Panc1 (cell line): ENCODE measurements at regions not wholly inside any gene's neighbourhood (a gene's known extent, or its start where the extent isn't known, plus 50 kb on each side); places are given as distances from the start of the nearest gene placed in this dataset.

Source experiments
- ATAC-seq: fragments of 200-7000 bp; cut with Tn5 transposase; 2 replicates; pipeline ENCODE4 v1.9.1; 2020; ENCODE audit warnings: mild to moderate bottlenecking, moderate library complexity
- BruUV-seq: library from RNA; stranded (reverse); fragments of 400-500 nt; replicated peaks from 2 replicates; lab custom pipeline; 2021; lab: Mats Ljungman, UMichigan
- CTCF ChIA-PET: fragments of 300-600 bp; sonication (Branson Sonifier 250); formaldehyde crosslinking; loops from one replicate; lab custom pipeline; 2022; ENCODE audit warnings: antibody characterized with exemption; lab: Charles Lee
- POLR2A ChIA-PET: fragments of 300-600 bp; sonication (Branson Sonifier 250); formaldehyde crosslinking; loops from one replicate; lab custom pipeline; 2022; ENCODE audit warnings: antibody characterized with exemption; lab: Charles Lee
- DNase-seq: peaks from one replicate; pipeline ENCODE4 v3.0.0-alpha.2; 2010; ENCODE audit warnings: low read depth, low spot score
- H3K27ac ChIP-seq: 2 replicates; pipeline ENCODE4 v1.5.1; 2011; ENCODE audit warnings: mild to moderate bottlenecking, low read length, inconsistent platforms
- H3K27me3 ChIP-seq: fragments of 200-500 bp; sonication (Bioruptor generic); 2 replicates; pipeline ENCODE4 v1.6.0; 2014; ENCODE audit warnings: low read length, inconsistent platforms; ENCODE audit not compliant: control insufficient read depth, insufficient read depth
- H3K36me3 ChIP-seq: fragments of 200-500 bp; sonication (Bioruptor generic); 2 replicates; pipeline ENCODE4 v1.5.1; 2014; ENCODE audit warnings: inconsistent platforms, mild to moderate bottlenecking, low read length, moderate library complexity; ENCODE audit not compliant: control insufficient read depth, insufficient read depth
- H3K4me1 ChIP-seq: 2 replicates; pipeline ENCODE4 v1.5.1; 2011; ENCODE audit warnings: inconsistent platforms, mild to moderate bottlenecking, low read length, moderate library complexity; ENCODE audit not compliant: control insufficient read depth, insufficient read depth
- H3K4me3 ChIP-seq, 2 experiments: 2 replicates each; pipeline ENCODE4 v1.5.1; 2011 to 2012; ENCODE audit warnings: low read depth in 2 of 2, low read length in 2 of 2, mild to moderate bottlenecking in 2 of 2, inconsistent platforms in 1 of 2, moderate library complexity in 1 of 2
- H3K9me3 ChIP-seq: fragments of 200-500 bp; sonication (Bioruptor generic); 2 replicates; pipeline ENCODE4 v1.5.1; 2014; ENCODE audit warnings: low read depth, mild to moderate bottlenecking, inconsistent platforms, low read length, moderate library complexity; ENCODE audit not compliant: control insufficient read depth, insufficient read depth
- POLR2AphosphoS5 ChIP-seq: IDR thresholded peaks from 2 replicates; pipeline ENCODE4 v1.6.1; 2012; ENCODE audit warnings: mild to moderate bottlenecking, low read depth, low read length, moderate library complexity
- SIN3A ChIP-seq: IDR thresholded peaks from 2 replicates; pipeline ENCODE4 v1.6.1; 2012; ENCODE audit warnings: low read depth, mild to moderate bottlenecking, low read length, moderate library complexity, borderline replicate concordance; ENCODE audit not compliant: insufficient read depth
- TCF7L2 ChIP-seq: IDR thresholded peaks from 2 replicates; pipeline ENCODE4 v1.6.1; 2011; ENCODE audit warnings: mild to moderate bottlenecking, low read depth, low read length, inconsistent platforms
- in situ Hi-C: cut with HindIII; loops from 2 replicates; pipeline ENCODE4 v1.10.0; 2016; ENCODE audit warnings: low sequenced_read_pairs, low pct_unique_long_range_greater_than_20kb
- intact Hi-C: fragments of 100-400 bp; cut with micrococcal nuclease; formaldehyde crosslinking; loops from one replicate; pipeline ENCODE4 v1.10.0; 2022; ENCODE audit not compliant: unreplicated experiment
- TF ChIP-seq, protein P1 (sequence below): fragments of 450-650 bp; IDR thresholded peaks from 2 replicates; pipeline ENCODE4 v1.5.1; 2017; ENCODE audit warnings: mild to moderate bottlenecking
- TF ChIP-seq, protein P2 (sequence below), 2 experiments: IDR thresholded peaks; 2 replicates each; pipeline ENCODE4 v1.6.1; 2011 to 2012; ENCODE audit warnings: low read depth in 2 of 2, control low read depth in 1 of 2, low read length in 1 of 2, mild to moderate bottlenecking in 1 of 2, moderate library complexity in 1 of 2; ENCODE audit not compliant: insufficient read depth in 1 of 2

DNA sequence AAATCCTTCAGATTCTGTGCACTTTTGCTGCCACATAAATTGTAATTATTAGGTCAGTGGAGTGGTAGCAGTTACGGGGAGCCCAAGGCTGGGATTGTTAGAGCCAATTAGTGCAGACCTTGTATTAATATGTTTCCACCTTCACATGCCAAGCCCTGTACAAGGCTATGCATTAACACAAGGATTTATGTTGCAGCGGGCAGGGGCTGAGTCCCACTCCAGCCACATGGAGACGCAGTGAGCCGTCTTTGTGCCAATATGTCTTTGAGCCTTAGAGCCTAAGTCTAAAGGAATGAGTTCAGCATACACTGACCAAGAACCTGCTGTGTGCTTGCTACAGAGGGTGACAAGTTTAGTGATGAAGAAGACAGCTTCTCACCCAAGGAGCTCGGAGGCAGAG, 238.2 kb downstream of the TSN start:
- no peaks in the 10 kb centered on the region for H3K36me3 ChIP-seq
- ATAC-seq, result peak; percentile 63; the same call in 1 of the 2 replicates
- no peak for DNase-seq
- intact Hi-C loops (no loop called here), in situ Hi-C loops (no loop called here)
- no peak for TF ChIP-seq TCF7L2
- TF ChIP-seq, protein P1, sequence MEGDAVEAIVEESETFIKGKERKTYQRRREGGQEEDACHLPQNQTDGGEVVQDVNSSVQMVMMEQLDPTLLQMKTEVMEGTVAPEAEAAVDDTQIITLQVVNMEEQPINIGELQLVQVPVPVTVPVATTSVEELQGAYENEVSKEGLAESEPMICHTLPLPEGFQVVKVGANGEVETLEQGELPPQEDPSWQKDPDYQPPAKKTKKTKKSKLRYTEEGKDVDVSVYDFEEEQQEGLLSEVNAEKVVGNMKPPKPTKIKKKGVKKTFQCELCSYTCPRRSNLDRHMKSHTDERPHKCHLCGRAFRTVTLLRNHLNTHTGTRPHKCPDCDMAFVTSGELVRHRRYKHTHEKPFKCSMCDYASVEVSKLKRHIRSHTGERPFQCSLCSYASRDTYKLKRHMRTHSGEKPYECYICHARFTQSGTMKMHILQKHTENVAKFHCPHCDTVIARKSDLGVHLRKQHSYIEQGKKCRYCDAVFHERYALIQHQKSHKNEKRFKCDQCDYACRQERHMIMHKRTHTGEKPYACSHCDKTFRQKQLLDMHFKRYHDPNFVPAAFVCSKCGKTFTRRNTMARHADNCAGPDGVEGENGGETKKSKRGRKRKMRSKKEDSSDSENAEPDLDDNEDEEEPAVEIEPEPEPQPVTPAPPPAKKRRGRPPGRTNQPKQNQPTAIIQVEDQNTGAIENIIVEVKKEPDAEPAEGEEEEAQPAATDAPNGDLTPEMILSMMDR, result peak; percentile 30
- H3K9me3 ChIP-seq, result no peaks in the 10 kb centered on the region
- ChIA-PET POLR2A (no interaction called here), CTCF (no interaction called here)
- no TSS peak for BruUV-seq
- H3K27me3 ChIP-seq, result no peaks in the 10 kb centered on the region; the same call in 1 of the 2 replicates
- H3K4me1 ChIP-seq, result no peaks in the 10 kb centered on the region
- H3K4me3 ChIP-seq, result no peak overlapping the region
- H3K27ac ChIP-seq, result no peak overlapping the region

DNA sequence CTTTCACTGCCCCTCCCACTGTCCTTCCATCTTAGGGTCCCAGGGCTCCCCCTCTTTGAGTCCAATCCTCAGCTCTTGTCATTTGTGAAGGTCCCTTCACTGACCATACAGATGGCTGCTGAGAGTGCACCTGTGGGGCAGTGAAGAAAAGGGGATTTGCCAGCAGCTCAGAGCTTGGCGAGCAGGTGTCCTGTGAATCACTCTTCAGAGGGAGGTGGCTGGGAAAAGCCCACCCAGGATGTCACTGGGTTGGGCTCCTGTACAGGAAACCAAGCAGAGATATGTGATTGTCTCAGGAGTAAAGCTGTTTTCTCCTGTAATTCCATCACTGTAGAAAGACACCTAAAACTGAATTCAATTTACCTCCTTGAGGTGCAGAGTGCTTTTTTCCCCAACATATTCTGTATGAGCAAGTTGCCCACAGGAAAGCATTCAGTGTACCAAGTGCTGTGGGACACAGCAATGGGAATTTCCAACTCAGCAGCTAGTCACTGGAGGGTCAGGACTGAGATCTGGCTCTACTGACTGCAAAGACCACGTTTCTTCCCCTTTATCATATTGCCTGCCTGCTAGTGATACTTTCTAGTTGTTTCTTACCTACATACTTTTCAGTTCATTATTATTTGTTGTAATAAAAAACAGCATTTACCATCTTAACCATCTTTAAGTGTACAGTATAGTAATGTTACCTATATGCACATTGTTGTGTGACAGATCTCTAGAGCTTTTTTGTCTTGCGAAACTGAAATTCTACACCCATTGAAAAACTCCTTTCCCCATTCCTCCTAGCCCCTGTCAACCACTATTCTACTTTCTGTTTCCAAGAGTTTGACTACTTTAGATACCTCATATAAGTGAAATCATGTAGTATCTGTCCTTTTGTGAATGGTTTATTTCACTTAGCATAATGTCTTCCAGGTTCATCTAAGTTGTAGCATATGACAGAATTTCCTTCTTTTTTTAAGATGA, 239.1 kb downstream of the TSN start:
- no peak for ATAC-seq

More for the DNA sequence above, 239.1 kb downstream of the TSN start:
- in situ Hi-C loops (no loop called here), intact Hi-C loops (no loop called here)
- ChIA-PET CTCF (no interaction called here), POLR2A (no interaction called here)
- no peak for DNase-seq
- Histone ChIP-seq H3K4me1 (no peaks in the 10 kb centered on the region), H3K4me3 (no peak overlapping the region), H3K27ac (no peak overlapping the region), H3K27me3 (no peaks in the 10 kb centered on the region; the same call in 1 of the 2 replicates), H3K36me3 (no peaks in the 10 kb centered on the region), H3K9me3 (no peaks in the 10 kb centered on the region)
- no TSS peak for BruUV-seq
- TF ChIP-seq, protein P2, sequence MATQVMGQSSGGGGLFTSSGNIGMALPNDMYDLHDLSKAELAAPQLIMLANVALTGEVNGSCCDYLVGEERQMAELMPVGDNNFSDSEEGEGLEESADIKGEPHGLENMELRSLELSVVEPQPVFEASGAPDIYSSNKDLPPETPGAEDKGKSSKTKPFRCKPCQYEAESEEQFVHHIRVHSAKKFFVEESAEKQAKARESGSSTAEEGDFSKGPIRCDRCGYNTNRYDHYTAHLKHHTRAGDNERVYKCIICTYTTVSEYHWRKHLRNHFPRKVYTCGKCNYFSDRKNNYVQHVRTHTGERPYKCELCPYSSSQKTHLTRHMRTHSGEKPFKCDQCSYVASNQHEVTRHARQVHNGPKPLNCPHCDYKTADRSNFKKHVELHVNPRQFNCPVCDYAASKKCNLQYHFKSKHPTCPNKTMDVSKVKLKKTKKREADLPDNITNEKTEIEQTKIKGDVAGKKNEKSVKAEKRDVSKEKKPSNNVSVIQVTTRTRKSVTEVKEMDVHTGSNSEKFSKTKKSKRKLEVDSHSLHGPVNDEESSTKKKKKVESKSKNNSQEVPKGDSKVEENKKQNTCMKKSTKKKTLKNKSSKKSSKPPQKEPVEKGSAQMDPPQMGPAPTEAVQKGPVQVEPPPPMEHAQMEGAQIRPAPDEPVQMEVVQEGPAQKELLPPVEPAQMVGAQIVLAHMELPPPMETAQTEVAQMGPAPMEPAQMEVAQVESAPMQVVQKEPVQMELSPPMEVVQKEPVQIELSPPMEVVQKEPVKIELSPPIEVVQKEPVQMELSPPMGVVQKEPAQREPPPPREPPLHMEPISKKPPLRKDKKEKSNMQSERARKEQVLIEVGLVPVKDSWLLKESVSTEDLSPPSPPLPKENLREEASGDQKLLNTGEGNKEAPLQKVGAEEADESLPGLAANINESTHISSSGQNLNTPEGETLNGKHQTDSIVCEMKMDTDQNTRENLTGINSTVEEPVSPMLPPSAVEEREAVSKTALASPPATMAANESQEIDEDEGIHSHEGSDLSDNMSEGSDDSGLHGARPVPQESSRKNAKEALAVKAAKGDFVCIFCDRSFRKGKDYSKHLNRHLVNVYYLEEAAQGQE (IDR thresholded peaks at IDR 0.05; ENCODE audit: insufficient read depth in 1 of 2, low read depth in 2 of 2, low read length in 1 of 2), result no peak
- TF ChIP-seq POLR2AphosphoS5 (no peak), TCF7L2 (no peak), SIN3A (no peak)
